ENCODE measurements at regions not wholly inside any gene's neighbourhood (a gene's known extent, or its start where the extent isn't known, plus 50 kb on each side); places are given as distances from the start of the nearest gene placed in this dataset.
"Not testable (repeated sequence)": the region's sequence is repeated elsewhere in the genome, so short reads cannot be mapped to it uniquely, and the experiment has no call there.

GRCh38 chr2:83860320-83860719, 598.8 kb downstream of the SUCLG1 start:
- no peak for DNase-seq

DNA sequence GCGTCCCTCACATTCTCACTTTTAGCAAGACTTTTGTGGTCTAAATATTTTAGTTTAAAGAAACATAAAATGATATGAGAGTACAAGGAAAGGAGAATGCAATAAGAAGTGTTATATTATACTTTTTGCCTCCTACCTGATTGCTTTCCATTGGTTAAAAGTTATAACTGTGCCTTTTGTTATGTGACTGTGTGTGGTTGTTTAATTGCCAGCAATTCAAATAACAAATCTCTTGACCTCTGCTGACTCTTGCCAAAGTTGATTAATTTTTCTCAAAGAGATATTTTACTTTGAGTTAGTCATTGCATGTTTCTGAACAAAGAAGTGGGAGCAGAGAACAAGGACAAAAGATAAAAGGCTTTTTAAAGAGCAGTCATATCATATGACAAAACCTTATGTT, 599.5 kb downstream of the SUCLG1 start:
- DNase-seq, result no peak

- no peak for DNase-seq
These were observed 608.0 kb downstream of the SUCLG1 start for GRCh38 chr2:83851066-83851465.

DNA sequence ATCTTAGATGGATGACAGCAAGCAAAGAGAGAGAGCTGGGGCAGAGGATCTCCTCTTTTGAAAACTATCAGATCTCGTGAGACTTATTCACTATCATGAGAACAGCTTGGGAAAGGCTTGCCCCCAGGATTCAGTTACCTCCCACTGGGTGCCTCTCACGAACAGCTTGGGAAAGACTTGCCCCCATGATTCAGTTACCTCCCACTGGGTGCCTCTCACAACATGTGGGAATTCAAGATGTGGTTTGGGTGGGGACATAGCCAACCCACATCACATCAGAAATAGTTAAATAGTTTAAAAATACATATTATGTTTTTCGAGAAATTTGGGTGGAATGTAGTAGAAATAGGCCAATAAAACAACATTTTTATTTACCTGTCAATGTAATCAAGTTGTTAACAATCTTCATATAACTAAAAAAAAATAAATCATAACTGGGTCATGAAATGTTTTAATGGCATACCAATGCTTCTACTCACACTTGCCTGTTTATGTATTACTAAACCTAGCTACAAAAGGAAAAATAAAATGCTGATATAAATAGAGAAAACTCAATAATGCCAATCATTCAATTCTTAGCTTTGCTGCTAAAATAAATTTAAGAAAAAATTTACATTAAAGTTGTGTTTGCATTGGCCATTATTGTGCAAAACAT, 608.9 kb downstream of the SUCLG1 start:
- DNase-seq, result no peak

- no peak for DNase-seq
These were observed 614.6 kb downstream of the SUCLG1 start for GRCh38 chr2:83844490-83844889.

GRCh38 chr2:83842421-83842820, 616.7 kb downstream of the SUCLG1 start:
- DNase-seq, result no peak

DNA sequence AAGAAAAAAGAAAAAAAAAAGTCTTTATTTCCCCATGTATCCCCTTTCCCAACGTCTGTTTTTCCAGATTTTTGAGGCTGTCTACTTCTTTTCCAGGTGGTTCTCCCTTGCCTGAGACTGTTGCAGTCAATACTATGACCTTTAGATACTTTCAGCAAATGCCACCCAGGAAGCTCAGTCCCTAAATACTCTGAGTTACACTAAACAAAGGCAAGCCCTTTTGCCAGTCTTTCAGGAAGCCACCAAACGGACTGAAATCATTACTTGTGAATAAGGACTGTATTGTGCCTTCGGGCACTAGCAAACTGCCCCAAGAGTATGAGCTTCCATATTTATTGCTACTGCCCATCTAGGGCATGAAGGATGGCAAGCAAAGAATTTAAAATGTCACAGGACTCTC, 621.3 kb downstream of the SUCLG1 start:
- DNase-seq, result no peak

DNA sequence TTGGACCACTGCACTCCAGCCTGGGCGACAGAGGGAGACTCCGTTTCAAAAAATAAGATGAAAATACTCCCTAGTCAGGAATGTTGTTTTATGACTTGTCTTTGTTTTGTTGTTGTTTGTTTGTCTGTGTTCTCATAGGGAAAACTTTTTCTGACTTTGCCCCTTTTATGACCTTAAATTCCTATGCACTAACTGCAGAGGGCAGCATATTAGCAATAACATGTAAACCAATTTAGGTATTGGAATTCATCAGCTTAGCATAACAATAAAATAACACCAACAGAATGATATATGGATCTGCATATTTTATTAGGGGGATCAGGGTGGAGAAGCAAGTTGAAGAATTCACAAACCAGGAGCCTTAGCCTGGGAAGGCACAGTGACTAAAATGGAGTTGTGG, 631.5 kb downstream of the SUCLG1 start:
- DNase-seq, result peak in 1 of 2 experiments; percentile 13

GRCh38 chr2:83826577-83826976, 632.5 kb downstream of the SUCLG1 start:
- no peak for DNase-seq

- no peak for DNase-seq
These were observed 635.9 kb downstream of the SUCLG1 start for GRCh38 chr2:83823229-83823628.

DNA sequence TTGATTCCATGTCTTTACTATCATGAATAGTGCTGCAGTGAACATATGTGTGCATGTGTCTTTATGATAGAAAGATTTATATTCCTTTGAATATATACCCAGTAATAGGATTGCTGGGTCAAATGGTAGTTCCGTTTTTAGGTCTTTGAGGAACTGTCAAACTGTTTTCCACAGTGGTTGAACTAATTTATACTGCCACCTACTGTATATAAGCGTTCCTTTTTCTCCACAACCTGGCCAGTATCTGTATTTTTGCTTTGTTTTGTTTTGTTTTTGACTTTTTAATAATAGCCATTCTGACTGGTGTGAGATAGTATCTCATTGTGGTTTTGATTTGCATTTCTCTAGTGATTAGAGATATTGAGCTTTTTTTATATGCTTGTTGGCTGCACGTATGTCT, 641.6 kb downstream of the SUCLG1 start:
- DNase-seq, result peak; percentile 63 to 74

GRCh38 chr2:83808878-83809277, 650.2 kb downstream of the SUCLG1 start:
- DNase-seq, result no peak

- no peak for DNase-seq
These were observed 656.5 kb downstream of the SUCLG1 start for GRCh38 chr2:83802604-83803003.

DNA sequence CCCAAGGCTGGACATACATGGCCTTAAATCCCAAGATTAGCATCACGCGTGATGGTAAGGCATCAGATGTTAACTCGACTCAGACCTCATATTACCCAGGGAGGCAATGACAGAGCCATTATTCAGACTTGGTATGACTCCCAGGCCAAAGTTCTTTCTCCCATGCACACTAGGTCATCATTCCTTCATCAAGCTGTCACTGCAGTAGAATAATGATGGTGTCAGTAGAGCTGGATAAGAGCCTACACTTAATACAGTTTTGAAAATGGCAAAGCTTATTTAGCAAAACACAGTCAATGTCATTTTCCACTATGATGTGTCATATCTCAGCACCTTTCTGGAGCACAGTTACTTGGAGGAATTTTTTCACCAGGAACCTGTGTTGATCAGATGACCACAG, 663.3 kb downstream of the SUCLG1 start:
- no peak for DNase-seq

GRCh38 chr2:83790467-83790866, 668.6 kb downstream of the SUCLG1 start:
- DNase-seq, result not testable (repeated sequence)

- not testable (repeated sequence) for DNase-seq
These were observed 669.4 kb downstream of the SUCLG1 start for GRCh38 chr2:83789674-83790073.

DNA sequence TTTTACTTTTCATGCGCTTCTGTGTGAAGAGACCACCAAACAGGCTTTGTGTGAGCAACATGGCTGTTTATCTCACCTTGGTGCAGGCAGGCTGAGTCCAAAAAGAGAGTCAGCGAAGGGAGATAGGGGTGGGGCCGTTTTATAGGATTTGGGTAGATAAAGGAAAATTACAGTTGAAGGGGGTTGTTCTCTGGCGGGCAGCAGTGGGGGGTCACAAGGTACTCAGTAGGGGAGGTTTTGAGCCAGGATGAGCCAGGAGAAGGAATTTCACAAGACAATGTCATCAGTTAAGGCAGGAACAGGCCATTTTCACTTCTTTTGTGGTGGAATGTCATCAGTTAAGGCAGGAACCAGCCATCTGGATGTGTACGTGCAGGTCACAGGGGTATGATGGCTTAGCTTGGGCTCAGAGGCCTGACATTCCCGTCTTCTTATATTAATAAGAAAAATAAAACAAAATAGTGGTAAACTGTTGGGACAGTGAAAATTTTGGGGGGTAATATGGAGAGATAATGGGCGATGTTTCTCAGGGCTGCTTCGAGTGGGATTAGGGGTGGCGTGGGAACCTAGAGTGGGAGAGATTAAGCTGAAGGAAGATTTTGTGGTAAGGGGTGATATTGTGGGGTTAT, 670.0 kb downstream of the SUCLG1 start:
- DNase-seq, result not testable (repeated sequence)

- DNase-seq, result no peak
These were observed 671.9 kb downstream of the SUCLG1 start for GRCh38 chr2:83787189-83787588.

DNA sequence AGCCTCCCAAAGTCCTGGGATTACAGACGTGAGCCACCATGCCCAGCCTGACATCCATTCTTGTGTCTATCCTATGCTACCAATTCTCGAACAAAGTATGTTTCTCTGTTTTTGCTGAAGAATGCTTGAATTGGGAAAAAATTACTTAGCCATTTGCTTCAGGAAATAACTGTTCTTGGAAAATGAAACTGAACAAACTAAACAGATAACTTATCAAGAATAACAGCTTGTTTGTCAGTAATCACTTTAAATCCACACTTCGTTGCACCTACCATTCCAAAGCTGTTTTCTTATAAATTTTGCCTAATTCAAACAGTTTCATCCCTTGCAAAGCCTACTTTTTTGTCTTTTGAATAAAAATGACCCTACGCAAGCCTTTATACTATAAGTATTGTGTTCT, 672.9 kb downstream of the SUCLG1 start:
- DNase-seq, result no peak

DNA sequence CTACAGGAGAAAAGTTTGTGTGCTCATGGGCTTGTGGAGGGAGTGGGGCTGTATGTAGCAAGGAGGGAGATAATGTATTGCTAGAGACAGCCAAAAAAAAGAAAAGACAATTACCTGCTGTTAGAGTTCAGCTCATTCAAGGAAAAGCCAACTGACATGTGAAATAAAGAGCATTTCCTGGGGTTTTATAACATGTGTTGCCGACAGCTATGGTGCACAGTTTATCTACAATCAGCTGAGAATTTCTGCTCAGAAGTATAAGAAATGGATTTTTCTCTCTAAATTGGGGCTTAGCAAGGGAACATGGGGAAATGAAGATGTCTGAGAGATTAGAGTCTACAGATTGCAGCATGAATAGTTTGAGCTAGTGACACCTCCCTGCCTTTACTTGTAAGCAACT, 674.1 kb downstream of the SUCLG1 start:
- DNase-seq, result no peak

DNA sequence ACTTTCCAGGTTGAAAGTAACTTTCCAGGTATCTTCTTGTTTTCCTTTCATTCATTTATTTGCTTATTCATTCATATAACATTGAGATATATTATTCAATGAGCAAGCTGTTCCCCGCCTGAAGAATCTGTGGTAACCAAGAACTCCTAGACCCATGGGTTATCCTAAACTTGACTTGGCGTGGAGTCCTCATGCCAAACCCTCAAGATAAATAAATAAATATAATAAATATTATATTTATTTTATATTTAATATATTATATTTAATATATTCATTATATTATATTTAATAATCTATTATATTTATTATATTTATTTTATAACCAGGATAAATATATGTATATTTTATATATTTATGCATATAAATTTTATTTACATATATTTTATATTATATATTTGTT, 674.8 kb downstream of the SUCLG1 start:
- no peak for DNase-seq

DNA sequence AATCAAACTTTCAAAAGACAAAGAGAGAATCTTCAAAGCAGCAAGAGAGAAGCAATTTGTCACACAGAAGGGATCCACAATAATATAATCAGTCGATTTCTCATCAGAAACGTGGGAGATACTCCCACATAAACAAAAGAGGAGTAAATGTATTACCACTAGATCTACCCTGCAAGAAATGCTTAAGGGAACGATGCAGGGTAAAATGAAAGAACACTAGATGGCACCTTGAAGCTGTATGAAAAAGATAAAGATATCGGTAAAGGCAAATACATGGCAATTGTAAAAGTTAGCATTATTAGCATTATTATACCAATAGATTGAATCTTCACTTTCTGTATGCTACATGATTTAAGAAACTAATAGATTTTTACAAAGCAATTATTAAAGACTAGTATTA, 677.0 kb downstream of the SUCLG1 start:
- DNase-seq, result no peak

DNA sequence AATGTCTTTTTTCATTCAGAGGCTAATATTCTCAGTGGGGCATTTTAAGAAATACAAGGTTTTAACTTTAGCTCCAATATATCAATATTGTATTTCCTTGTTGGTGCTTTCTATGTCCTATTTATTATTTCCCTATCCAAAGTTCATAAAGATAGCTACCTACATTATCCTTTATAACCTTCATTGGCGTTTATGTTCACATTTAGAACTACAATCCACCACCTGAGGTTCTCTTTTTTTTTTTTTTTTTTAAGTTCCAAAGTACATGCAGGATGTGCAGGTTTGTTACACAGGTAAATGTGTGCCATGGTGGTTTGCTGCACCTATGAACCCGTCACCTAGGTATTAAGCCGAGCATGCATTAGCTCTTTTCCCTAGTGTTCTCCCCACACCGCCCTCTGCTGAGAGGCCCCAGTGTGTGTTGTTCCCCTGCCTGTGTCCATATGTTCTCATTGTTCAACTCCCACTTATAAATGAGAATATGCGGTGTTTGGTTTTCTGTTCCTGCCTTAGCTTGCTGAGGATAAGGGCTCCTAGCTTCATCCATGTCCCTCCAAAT, 694.6 kb downstream of the SUCLG1 start:
- DNase-seq, result no peak

DNA sequence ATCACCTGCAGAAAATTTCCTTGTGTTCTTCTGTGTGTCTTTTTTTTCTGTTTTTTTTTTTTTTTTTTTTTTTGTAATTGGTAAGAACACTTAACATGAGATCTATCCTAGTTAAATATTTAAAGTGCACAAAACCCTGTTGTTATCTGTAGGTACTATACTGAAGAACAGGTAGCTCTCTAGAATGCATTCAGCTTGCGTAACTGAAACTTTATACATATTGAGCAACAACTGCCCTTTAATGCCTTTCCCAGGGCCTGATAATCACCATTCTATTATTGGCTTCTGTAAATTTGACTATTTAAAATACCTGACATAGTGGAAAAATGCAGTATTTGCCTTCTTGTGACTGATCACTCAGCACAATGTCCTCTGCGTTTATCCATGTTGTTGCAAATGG, 701.8 kb downstream of the SUCLG1 start:
- DNase-seq, result no peak

GRCh38 chr2:83756219-83756618, 702.9 kb downstream of the SUCLG1 start:
- no peak for DNase-seq
